HG03354 (cell line): ENCODE measurements at regions not wholly inside any gene's neighbourhood (a gene's known extent, or its start where the extent isn't known, plus 50 kb on each side); places are given as distances from the start of the nearest gene placed in this dataset.
A peak's percentile ranks its signal among the peaks of the same experiment; 100 is the strongest.

Source experiments
- ATAC-seq: cut with Tn5 transposase; IDR thresholded peaks from one replicate; pipeline ENCODE4 v1.9.1; 2021; ENCODE audit warnings: mild to moderate bottlenecking; ENCODE audit not compliant: unreplicated experiment, poor library complexity, severe bottlenecking

DNA sequence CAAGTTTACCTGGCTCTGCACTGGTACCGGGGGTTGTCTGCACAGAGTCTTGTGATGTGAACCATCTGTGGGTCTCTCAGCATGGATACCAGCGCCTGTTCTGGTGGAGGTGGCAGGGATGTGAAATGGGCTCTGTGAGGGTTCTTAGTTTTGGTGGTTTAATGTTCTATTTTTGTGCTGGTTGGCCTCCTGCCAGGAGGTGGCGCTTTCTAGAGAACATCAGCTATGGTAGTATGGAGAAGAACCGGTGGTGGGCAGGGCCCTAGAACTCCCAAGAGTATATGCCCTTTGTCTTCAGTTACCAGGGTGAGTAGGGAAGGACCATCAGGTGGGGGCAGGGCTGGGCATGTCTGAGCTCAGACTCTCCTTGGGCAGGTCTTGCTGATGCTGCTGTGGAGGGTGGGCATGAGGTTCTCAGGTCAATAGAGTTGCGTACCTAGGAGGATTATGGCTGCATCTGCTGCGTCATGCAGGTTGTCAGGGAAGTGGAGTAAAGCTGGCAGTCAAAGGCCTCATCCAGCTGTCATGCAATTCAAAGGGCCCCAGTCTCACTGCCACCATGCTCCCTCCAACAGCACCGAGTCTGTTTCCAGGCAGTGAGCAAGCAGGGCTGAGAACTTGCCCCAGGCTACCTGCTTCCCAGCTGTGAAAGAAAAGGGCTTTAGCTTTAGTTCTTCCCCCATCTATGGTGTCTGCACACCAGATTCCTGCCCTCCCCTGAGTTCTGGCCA, 278.0 kb downstream of the METTL4 start:
- no peak for ATAC-seq

DNA sequence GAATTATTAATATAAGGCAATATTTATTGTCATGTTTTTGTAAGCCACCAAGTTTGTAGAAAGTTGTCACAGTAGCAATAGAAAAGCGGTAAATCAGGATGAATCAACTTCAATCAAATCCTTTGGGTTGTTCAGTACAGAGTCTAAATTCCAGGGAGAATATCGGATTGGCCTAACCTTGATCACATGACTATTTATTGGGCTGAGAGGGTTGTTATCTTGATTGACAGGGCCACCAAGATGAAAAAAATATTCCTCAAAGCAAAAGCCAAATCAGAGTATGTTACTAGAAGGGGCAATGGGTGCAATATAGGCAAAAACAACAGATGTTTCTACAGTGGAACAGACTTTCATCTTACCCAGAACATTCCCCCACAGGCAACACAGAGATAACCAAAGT, 270.0 kb downstream of the METTL4 start:
- ATAC-seq: no peak

DNA sequence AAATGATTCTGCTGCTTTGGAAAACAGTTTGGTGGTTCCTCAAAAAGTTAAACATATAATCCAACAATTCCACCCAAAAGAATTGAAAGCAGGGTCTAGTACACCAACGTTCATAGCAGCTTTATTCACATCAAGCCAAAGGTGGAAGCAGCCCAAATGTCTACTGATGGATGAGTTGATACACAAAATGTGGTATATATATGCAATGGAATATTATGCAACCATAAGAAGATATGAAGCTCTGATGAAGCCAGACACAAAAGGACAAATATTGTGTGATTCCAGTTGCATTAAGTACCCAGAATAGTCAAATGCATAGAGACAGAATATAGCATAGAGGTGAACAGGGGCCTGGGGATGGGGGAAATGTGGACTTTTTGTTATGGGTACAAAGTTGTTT, 269.3 kb downstream of the METTL4 start:
- ATAC-seq: no peak

DNA sequence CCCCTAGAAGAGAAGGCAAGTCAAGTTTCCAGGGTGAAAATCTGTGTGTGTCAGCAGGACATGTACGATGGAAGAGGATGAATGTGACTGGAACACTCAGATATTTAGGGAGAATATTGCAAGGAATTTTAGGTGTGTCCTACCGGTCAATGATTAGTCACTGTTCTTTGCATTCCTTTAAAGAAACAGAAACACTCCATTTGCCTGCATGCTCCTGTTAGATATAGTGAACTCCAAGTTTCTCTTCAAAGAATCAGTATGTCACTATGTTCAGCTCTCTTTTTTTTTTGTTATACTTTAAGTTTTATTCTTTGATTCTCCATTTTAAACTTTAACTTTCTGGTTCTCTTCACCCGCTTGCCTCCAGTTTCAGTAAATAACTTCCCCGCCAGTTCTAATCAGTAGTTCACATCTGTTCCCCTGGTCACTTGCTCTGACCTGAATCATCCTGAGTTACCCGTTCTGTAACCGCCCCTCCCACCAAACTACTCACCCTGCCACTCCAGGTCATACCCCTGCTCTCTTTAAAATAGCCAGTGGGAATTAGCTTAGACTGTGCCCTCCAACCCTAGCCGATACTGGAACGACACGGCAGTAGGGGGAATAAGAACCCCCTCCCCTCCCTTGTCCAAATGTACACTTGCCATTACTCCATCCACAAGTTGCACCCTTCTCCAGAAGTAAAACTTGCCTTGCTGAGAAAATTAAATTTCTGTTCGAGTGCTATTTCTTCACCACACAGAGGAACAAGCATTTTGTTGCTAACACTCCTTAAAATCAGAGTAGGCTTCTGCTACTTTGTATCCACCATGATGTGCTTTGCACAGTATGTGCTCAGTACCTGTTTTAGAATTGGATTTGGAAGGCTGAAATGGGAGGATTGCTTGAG, 268.4 kb downstream of the METTL4 start:
- no peak for ATAC-seq

- no peak for ATAC-seq
Measured at GRCh38 chr18:2303517-2304238, 267.6 kb downstream of the METTL4 start.

DNA sequence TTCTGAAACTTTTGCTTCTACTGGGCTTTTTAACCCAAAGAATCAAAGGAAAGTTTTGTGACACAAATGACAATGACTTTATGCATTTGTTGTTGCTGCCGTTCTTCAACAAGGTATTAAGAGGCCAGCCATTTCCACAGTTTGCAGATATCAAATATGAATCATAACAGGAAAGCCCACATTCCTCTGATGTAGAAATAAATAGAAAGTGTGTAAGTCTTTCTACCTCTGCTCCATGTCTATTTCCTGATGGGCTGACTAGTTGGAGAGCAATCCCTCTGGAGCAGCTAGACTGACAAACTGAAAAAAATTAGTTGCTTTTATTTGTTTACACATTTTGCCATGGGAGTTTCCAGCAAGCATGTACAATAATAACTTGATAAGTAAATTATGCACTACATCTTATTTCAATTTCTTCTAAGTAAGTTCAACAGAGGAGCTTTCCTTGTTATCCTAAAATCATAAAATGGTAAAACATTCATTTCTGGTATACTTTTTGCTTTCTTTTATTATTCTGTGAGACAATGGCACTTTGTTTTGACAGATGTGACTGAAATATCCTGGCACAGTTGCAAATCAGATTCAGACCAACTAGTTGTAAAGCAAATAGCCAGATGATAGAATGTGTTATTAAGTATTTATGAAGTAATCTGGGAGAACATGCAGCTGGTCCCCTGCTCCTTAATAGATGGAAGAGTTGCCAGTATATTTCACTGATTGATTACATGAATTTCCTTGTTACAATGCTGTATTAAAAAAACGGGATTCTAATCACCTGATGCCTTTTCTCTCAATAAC, 266.7 kb downstream of the METTL4 start:
- no peak for ATAC-seq

DNA sequence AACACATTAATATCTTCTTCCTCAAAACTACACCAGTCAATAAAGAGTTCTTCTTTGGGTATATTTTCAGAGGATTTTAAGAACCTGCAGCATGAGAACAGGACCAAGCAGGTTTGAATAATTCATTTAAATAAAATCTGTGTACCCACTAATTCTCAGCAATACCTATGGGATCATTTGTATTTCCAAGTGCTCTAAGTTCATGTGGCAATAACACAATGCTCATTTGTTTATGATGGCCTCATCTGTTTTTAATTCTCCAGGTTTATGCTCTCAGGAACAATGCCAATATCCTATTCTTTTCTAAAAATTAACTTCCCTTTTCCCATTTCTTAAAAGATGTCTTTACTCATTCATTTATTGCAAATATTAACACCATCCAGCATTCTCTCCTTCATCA, 264.7 kb downstream of the METTL4 start:
- no peak for ATAC-seq

DNA sequence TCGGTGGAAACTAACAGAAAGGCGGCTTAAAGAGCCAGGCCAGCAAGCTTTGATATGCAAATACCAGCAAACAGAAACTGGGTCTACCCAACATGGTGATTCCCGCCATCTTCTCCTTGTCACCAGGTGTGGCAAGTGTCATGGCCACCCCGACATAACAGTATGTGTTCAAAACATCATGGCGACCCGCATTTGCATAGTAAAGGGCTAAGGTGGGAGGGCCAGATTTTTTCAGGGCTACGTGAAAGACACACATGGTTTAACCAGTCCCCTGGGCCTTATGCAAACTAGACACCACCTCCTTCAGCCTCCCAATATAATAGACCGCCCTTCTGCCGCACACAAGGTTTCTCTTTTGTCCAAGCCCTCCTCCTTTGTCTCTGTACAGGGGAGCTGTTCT, 260.4 kb downstream of the METTL4 start:
- no peak for ATAC-seq

GRCh38 chr18:2312440-2312839, 258.9 kb downstream of the METTL4 start:
- ATAC-seq: peak; percentile 73

DNA sequence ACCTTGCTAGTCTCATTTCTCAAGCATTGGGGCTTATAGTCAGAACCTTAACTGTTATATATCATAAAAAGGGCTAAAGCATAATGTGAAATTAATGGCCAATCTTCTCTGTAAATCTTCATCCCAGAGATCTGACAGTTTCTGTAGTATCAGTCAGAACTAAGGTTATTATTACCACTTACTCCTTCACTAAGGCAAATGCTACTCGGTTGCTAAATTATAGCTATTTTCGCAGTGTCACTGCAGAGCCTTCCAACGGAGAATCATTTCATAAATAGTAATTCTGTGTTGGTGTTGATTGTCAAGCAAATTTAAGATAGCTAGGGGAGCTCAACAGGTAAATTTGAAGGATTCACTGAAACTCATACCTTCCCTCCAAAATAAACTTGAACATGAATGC, 258.0 kb downstream of the METTL4 start:
- no peak for ATAC-seq

DNA sequence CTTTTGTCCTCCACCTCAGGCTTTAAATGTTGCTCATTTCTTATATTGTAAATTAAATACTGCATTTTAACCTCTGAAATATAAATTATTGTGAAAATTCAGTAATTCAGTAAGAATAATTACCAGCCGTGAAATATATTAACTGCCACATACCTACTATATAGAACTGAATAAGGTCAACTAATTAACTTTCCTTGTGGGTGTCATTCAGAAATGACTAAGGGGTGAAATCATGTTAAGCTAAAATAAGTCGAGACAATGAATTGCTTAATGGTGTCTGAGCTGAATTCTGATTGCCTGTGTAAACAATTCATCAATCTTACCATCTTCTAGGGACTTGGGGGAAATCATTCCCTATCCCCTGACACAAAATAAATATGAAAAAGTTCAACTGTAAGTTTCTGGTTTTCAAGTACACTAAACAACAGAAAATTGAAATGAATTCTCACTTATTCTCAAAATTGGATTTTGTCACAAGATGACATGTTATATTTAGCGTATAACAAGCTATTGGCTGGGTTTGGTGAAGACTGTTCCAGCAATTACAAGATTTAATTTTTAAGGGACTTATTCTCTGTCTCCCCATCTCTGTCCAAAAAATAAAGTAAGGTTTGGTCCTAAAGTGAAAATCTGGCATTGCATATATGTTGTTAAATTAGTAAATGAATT, 255.1 kb downstream of the METTL4 start:
- ATAC-seq: no peak

- ATAC-seq: no peak
Measured at GRCh38 chr18:2316751-2317696, 254.3 kb downstream of the METTL4 start.

GRCh38 chr18:2324459-2324858, 246.8 kb downstream of the METTL4 start:
- ATAC-seq: no peak

DNA sequence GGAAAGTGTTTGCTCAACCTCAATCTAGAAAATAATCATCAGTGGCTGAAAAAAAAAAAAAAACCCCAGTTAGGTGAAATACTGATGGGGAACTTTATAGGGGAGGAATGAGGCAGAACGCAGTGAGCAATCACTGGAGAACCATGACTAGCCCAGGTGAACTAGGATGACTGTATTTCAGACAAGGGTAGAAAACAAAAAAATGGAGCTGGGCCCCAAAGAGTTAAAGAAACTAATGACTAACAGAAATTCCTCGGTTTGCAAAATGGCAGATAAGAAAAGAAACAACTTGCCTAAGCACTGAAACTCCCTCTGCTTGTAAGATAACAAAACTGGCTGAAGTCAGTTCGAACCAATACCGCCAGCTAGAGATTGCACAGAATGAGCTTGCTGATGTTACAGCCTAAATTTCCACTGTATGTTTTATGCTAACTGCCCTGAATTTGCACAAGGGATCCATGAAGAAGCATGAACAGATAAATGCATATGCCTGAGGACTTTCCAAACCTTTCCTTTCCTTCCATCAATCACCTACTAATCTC, 245.9 kb downstream of the METTL4 start:
- ATAC-seq: no peak

- ATAC-seq: no peak
Measured at GRCh38 chr18:2325933-2326332, 245.4 kb downstream of the METTL4 start.

DNA sequence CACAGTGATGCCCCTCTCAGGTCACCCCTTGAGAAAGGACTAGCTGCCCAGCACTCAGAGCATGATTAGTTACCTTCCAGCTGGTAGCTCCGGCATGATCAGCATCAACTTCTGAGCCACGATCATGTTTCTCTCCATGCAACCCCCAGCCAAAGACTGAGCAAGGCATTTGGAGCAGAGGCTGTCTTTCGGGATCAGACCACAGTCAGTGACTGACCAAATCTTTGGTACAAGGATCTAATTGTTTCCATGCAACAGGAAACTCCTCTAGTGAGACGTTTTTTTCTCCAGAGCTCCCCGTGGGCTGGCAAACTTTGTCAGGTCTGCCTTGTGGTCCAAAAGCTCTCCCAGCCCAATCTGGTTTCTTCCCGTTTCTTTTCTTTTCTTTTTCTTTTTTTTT, 244.3 kb downstream of the METTL4 start:
- no peak for ATAC-seq

DNA sequence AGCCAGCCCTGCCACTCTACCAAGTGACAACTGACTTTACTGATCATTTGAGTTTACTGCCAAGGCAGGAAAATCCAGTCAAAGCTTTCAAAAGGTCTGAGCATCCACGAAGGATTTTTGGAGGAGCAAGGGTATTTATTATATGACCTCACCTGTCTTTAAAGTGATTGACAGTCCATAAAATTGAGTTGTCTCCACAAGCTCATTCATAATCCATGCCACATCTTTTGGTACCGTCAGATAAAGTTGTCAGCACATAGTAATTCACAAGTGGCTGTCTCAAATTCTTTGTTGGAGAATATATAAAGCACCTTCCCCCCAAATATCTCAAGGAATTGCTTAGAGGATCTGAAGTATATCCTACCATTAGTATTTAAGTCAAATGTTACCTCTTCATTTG, 240.5 kb downstream of the METTL4 start:
- no peak for ATAC-seq

DNA sequence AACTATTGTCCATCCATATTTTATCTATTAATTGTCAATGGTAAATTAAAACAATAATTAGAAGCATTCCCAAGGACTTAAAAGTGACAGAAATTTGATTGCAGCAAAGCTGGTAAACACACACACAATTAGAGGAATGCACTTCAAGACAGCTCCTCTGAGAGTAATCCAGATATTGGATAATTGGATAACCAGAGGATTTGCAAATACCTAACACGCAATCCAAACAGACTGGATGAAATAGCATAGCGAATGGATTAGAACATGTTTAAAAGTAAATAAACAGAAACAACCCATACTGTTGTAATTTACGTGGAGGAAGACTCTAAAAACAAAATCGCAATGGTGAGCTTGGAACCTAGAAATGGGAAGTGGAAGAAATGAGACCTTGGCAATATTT, 239.8 kb downstream of the METTL4 start:
- ATAC-seq: no peak
